SK-N-SH (cell line): ENCODE measurements at regions not wholly inside any gene's neighbourhood (a gene's known extent, or its start where the extent isn't known, plus 50 kb on each side); places are given as distances from the start of the nearest gene placed in this dataset.

Source experiments
- CTCF ChIA-PET: fragments of 300-600, 350-600 bp; formaldehyde crosslinking; extraction: SDS; loops from one replicate; lab custom pipeline; 2021; lab: Yijun Ruan, JAX
- POLR2A ChIA-PET: fragments of 350-600 bp; sonication (Branson Sonifier 250); formaldehyde crosslinking; extraction: SDS; loops from one replicate; lab custom pipeline; 2020; ENCODE audit warnings: antibody characterized with exemption, inconsistent platforms; lab: Yijun Ruan, JAX
- DNase-seq: peaks from one replicate; pipeline ENCODE4 v3.0.0; 2012
- H2AFZ ChIP-seq: fragments of 200-600 bp; sonication (generic); 2 replicates; pipeline ENCODE4 v1.8.1; 2016; ENCODE audit warnings: antibody characterized with exemption, mild to moderate bottlenecking, low read depth
- H3F3A ChIP-seq: fragments of 200-600 bp; sonication (generic); replicated peaks from 2 replicates; pipeline ENCODE3; 2016; ENCODE audit warnings: antibody characterized with exemption, mild to moderate bottlenecking; ENCODE audit not compliant: insufficient read depth
- H3K27ac ChIP-seq, 2 experiments: fragments of 200-500 bp in 1 of 2; fragments of 200-600 bp in 1 of 2; sonication (Bioruptor generic) in 1 of 2; sonication (generic), shearing (Covaris generic) in 1 of 2; 2 replicates each; pipeline versions ENCODE4 v1.5.1 to v1.6.1; 2014 to 2016; ENCODE audit warnings: low read depth in 2 of 2, inconsistent platforms in 1 of 2, low read length in 1 of 2, mild to moderate bottlenecking in 1 of 2, mixed read lengths in 1 of 2
- H3K27me3 ChIP-seq: fragments of 200-600 bp; sonication (generic), shearing (Covaris generic); 2 replicates; pipeline ENCODE4 v1.6.1; 2016; ENCODE audit warnings: mixed run types; ENCODE audit not compliant: insufficient read depth
- H3K36me3 ChIP-seq, 2 experiments: fragments of 200-500 bp in 1 of 2; fragments of 200-600 bp in 1 of 2; sonication (Bioruptor generic) in 1 of 2; sonication (generic) in 1 of 2; replicated peaks in 1 of 2; 2 replicates each; pipeline versions ENCODE3 to v1.5.1; 2014 to 2016; ENCODE audit warnings: low read length in 1 of 2, mild to moderate bottlenecking in 1 of 2; ENCODE audit not compliant: insufficient read depth in 2 of 2, control insufficient read depth in 1 of 2
- H3K4me1 ChIP-seq, 2 experiments: fragments of 200-500 bp in 1 of 2; fragments of 200-600 bp in 1 of 2; sonication (Bioruptor generic) in 1 of 2; sonication (generic), shearing (Covaris generic) in 1 of 2; 2 replicates each; pipeline versions ENCODE4 v1.5.1 to v1.6.1; 2014 to 2016; ENCODE audit warnings: low read depth in 1 of 2, low read length in 1 of 2, mixed run types in 1 of 2; ENCODE audit not compliant: insufficient read depth in 2 of 2, control insufficient read depth in 1 of 2
- H3K4me2 ChIP-seq: fragments of 200-600 bp; sonication (generic), shearing (Covaris generic); 2 replicates; pipeline ENCODE4 v1.6.1; 2017; ENCODE audit warnings: mixed run types
- H3K4me3 ChIP-seq, 2 experiments: fragments of 200-500 bp in 1 of 2; fragments of 200-600 bp in 1 of 2; sonication (Bioruptor generic) in 1 of 2; sonication (generic), shearing (Covaris generic) in 1 of 2; 2 replicates each; pipeline versions ENCODE4 v1.5.1 to v1.8.1; 2014 to 2016; ENCODE audit warnings: low read depth in 2 of 2, inconsistent platforms in 1 of 2, low read length in 1 of 2, mild to moderate bottlenecking in 1 of 2, mixed read lengths in 1 of 2, moderate library complexity in 1 of 2
- H3K79me2 ChIP-seq: fragments of 200-600 bp; sonication (generic); 2 replicates; pipeline ENCODE4 v1.8.1; 2017; ENCODE audit warnings: mild to moderate bottlenecking; ENCODE audit not compliant: insufficient read depth
- H3K9ac ChIP-seq: fragments of 200-600 bp; sonication (generic); 2 replicates; pipeline ENCODE4 v1.6.1; 2017; ENCODE audit warnings: mixed run types
- H3K9me2 ChIP-seq: fragments of 200-600 bp; sonication (generic); 2 replicates; pipeline ENCODE4 v1.6.1; 2017; ENCODE audit warnings: mixed run types
- H3K9me3 ChIP-seq: fragments of 200-600 bp; sonication (generic); 2 replicates; pipeline ENCODE4 v1.6.1; 2017; ENCODE audit warnings: mixed run types, mild to moderate bottlenecking, moderate library complexity
- H4K20me1 ChIP-seq: fragments of 200-600 bp; sonication (generic); 2 replicates; pipeline ENCODE4 v1.6.1; 2017; ENCODE audit warnings: mild to moderate bottlenecking, mixed run types; ENCODE audit not compliant: insufficient read depth
- EP300 ChIP-seq, 2 experiments: IDR thresholded peaks; 2 replicates each; pipeline versions ENCODE4 v1.4.0 to v1.6.1; 2012; ENCODE audit warnings: borderline replicate concordance in 1 of 2, low read depth in 1 of 2, low read length in 1 of 2
- FOSL2 ChIP-seq: IDR thresholded peaks from 2 replicates; pipeline ENCODE4 v1.4.0; 2012; ENCODE audit warnings: low read depth, mild to moderate bottlenecking, moderate library complexity, borderline replicate concordance
- FOXJ3 ChIP-seq: sonication (generic); formaldehyde crosslinking; IDR thresholded peaks from 2 replicates; pipeline ENCODE4 v1.5.1; 2020; ENCODE audit warnings: mild to moderate bottlenecking, missing genetic modification reagents
- IRF3 ChIP-seq: fragments of 150-350 bp; IDR thresholded peaks from 2 replicates; pipeline ENCODE4 v1.6.1; 2016; ENCODE audit warnings: mild to moderate bottlenecking, low read depth, low read length
- JUND ChIP-seq: IDR thresholded peaks from 2 replicates; pipeline ENCODE4 v1.4.0; 2012
- MEF2A ChIP-seq: IDR thresholded peaks from 2 replicates; pipeline ENCODE4 v1.4.0; 2012; ENCODE audit warnings: low read depth, borderline replicate concordance
- MXI1 ChIP-seq: IDR thresholded peaks from 2 replicates; pipeline ENCODE4 v1.6.1; 2012; ENCODE audit warnings: mild to moderate bottlenecking, low read depth, low read length, improper control_type of control experiment
- NFIC ChIP-seq: IDR thresholded peaks from 2 replicates; pipeline ENCODE4 v1.4.0; 2012; ENCODE audit warnings: borderline replicate concordance
- RAD21 ChIP-seq: IDR thresholded peaks from 2 replicates; pipeline ENCODE4 v1.6.1; 2012; ENCODE audit warnings: mild to moderate bottlenecking, low read length
- RCOR1 ChIP-seq: fragments of 150-350 bp; IDR thresholded peaks from 2 replicates; pipeline ENCODE4 v1.6.1; 2017; ENCODE audit warnings: antibody characterized with exemption, low read length
- RXRA ChIP-seq: IDR thresholded peaks from 2 replicates; pipeline ENCODE4 v1.4.0; 2012; ENCODE audit warnings: low read depth, mild to moderate bottlenecking, borderline replicate concordance
- SIN3A ChIP-seq: IDR thresholded peaks from 2 replicates; pipeline ENCODE4 v1.6.1; 2012; ENCODE audit warnings: low read depth, mild to moderate bottlenecking, low read length, moderate library complexity, borderline replicate concordance
- SMC3 ChIP-seq: IDR thresholded peaks from 2 replicates; pipeline ENCODE4 v1.6.1; 2012; ENCODE audit warnings: low read depth, low read length, improper control_type of control experiment
- TAF1 ChIP-seq: IDR thresholded peaks from 2 replicates; pipeline ENCODE4 v1.6.1; 2012; ENCODE audit warnings: low read depth, mild to moderate bottlenecking, low read length, moderate library complexity, borderline replicate concordance
- USF2 ChIP-seq: fragments of 150-350 bp; IDR thresholded peaks from 2 replicates; pipeline ENCODE4 v1.6.1; 2017; ENCODE audit warnings: antibody characterized with exemption, low read length, low read depth, borderline replicate concordance
- WGBS: methylation state at CpG from one replicate; pipeline ENCODE4 v1.1.6; 2017; ENCODE audit warnings: low lambda C conversion rate; 5-methylcytosine and 5-hydroxymethylcytosine counted together
- TF ChIP-seq, protein P1 (sequence below): IDR thresholded peaks from 2 replicates; pipeline ENCODE4 v1.4.0; 2012; ENCODE audit warnings: low read depth
- TF ChIP-seq, protein P2 (sequence below): IDR thresholded peaks from 2 replicates; pipeline ENCODE4 v1.4.0; 2012; ENCODE audit warnings: low read depth, borderline replicate concordance

- Histone ChIP-seq H3K4me1 (0 out of 4 replicates have a peak, but pooled peaks cover 0 to 10% of the 10 kb centered on the region in 2 experiments), H4K20me1 (no peaks in the 10 kb centered on the region), H2AFZ (no peak overlapping the region), H3K9ac (no peak overlapping the region), H3K4me2 (no peak overlapping the region), H3K4me3 (no peak overlapping the region), H3K79me2 (no peaks in the 10 kb centered on the region), H3K27me3 (no peaks in the 10 kb centered on the region), H3K9me2 (no peaks in the 10 kb centered on the region), H3K36me3 (no peaks in the 10 kb centered on the region), H3K9me3 (no peaks in the 10 kb centered on the region; the same call in 1 of the 2 replicates), H3F3A (no peaks in the 10 kb centered on the region), H3K27ac (no peak overlapping the region)
- ChIA-PET POLR2A (no interaction called here), CTCF (no interaction called here)
- TF ChIP-seq, protein P1, sequence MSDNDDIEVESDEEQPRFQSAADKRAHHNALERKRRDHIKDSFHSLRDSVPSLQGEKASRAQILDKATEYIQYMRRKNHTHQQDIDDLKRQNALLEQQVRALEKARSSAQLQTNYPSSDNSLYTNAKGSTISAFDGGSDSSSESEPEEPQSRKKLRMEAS, result no peak
- TF ChIP-seq MEF2A, result no peak
- no peak for TF ChIP-seq SMC3
- no peak for TF ChIP-seq RCOR1
- TF ChIP-seq, protein P2, sequence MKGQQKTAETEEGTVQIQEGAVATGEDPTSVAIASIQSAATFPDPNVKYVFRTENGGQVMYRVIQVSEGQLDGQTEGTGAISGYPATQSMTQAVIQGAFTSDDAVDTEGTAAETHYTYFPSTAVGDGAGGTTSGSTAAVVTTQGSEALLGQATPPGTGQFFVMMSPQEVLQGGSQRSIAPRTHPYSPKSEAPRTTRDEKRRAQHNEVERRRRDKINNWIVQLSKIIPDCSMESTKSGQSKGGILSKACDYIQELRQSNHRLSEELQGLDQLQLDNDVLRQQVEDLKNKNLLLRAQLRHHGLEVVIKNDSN, result no peak
- TF ChIP-seq USF2, result no peak
- no peak for TF ChIP-seq MXI1
- TF ChIP-seq JUND, result no peak
- TF ChIP-seq FOSL2, result no peak
- TF ChIP-seq RAD21, result no peak
- TF ChIP-seq FOXJ3 (CRISPR knock-in tag), result no peak
- TF ChIP-seq RXRA, result no peak
- no peak for TF ChIP-seq NFIC
- TF ChIP-seq EP300 (IDR thresholded peaks at IDR 0.05; ENCODE audit: borderline replicate concordance in 1 of 2, low read depth in 1 of 2, low read length in 1 of 2), result no peak
- no peak for TF ChIP-seq SIN3A
- TF ChIP-seq TAF1, result no peak
- no peak for DNase-seq
Observed at GRCh38 chr6:130730600-130730999, 96.6 kb upstream of the SMLR1 start.

DNA sequence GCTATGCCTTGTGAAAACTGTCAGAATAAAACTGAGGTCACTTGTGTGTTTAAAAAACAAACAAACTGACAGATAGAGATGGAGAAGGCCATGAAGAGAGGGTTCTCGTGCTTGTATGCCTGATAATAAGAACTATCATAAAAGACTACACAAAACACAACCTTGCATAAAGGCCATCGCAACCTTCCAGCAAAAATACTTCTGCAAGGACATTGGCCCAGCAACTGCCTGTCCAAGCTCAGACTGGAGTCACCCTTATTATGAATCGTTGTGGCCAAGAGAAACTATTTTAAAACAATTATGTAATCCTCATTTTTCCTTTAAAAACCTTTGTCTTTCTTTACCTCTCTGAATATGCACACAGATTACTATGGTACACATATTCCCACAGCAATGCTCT is 93.0 kb upstream of the SMLR1 start:
- no peak overlapping the region for H3K4me2 ChIP-seq
- no peaks in the 10 kb centered on the region for H3K27me3 ChIP-seq
- TF ChIP-seq NFIC, result no peak
- no peak for TF ChIP-seq EP300 (IDR thresholded peaks at IDR 0.05; ENCODE audit: borderline replicate concordance in 1 of 2, low read depth in 1 of 2, low read length in 1 of 2)
- no peak for TF ChIP-seq TAF1
- TF ChIP-seq, protein P1, result no peak
- TF ChIP-seq RCOR1, result no peak
- no peak for TF ChIP-seq IRF3
- TF ChIP-seq, protein P2, result no peak
- WGBS, result 46% methylated on average over 3 of the region's 3 CpGs
- ChIA-PET CTCF (no interaction called here), POLR2A (no interaction called here)
- H3K4me1 ChIP-seq, result 0 out of 4 replicates have a peak, but pooled peaks cover 0 to 10% of the 10 kb centered on the region in 2 experiments
- H3F3A ChIP-seq, result no peaks in the 10 kb centered on the region
- H3K9me3 ChIP-seq, result no peaks in the 10 kb centered on the region; the same call in 1 of the 2 replicates
- no peak overlapping the region for H3K27ac ChIP-seq
- no peaks in the 10 kb centered on the region for H4K20me1 ChIP-seq
- H3K79me2 ChIP-seq, result no peaks in the 10 kb centered on the region
- H3K9ac ChIP-seq, result no peak overlapping the region
- no peak overlapping the region for H3K4me3 ChIP-seq
- DNase-seq, result no peak
- H3K9me2 ChIP-seq, result no peaks in the 10 kb centered on the region
- H2AFZ ChIP-seq, result no peak overlapping the region
- H3K36me3 ChIP-seq, result no peaks in the 10 kb centered on the region
